ENCODE measurements at regions not wholly inside any gene's neighbourhood (a gene's known extent, or its start where the extent isn't known, plus 50 kb on each side); places are given as distances from the start of the nearest gene placed in this dataset.

DNA sequence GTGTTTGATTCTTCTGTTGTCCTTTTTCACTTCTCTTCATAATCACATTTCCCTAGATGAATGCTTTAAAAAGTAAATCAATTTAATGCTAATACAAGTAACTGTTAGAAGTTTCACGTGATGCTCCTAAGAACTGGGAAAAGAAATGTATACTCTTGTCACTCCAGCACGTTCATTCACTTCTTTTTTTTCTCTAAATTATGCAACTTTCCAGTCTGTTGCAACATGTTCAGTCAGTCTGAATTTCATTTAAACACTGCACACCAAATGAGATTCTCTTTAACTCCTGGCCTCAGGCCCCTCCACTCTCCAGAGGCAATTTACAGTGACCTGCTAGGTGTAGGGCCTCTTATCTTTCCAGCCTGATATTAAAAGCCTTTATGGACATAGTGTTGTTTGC, 321.9 kb downstream of the HS3ST1 start:
- TF ChIP-seq, protein P1, sequence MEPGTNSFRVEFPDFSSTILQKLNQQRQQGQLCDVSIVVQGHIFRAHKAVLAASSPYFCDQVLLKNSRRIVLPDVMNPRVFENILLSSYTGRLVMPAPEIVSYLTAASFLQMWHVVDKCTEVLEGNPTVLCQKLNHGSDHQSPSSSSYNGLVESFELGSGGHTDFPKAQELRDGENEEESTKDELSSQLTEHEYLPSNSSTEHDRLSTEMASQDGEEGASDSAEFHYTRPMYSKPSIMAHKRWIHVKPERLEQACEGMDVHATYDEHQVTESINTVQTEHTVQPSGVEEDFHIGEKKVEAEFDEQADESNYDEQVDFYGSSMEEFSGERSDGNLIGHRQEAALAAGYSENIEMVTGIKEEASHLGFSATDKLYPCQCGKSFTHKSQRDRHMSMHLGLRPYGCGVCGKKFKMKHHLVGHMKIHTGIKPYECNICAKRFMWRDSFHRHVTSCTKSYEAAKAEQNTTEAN (CRISPR knock-in tag; IDR thresholded peaks at IDR 0.05) = no peak
- TF ChIP-seq, protein P2, sequence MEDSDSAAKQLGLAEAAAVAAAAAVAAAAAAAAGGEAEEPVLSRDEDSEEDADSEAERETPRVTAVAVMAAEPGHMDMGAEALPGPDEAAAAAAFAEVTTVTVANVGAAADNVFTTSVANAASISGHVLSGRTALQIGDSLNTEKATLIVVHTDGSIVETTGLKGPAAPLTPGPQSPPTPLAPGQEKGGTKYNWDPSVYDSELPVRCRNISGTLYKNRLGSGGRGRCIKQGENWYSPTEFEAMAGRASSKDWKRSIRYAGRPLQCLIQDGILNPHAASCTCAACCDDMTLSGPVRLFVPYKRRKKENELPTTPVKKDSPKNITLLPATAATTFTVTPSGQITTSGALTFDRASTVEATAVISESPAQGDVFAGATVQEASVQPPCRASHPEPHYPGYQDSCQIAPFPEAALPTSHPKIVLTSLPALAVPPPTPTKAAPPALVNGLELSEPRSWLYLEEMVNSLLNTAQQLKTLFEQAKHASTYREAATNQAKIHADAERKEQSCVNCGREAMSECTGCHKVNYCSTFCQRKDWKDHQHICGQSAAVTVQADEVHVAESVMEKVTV (CRISPR knock-in tag; IDR thresholded peaks at IDR 0.05) = no peak
